B cell (primary cell): ENCODE measurements at regions not wholly inside any gene's neighbourhood (a gene's known extent, or its start where the extent isn't known, plus 50 kb on each side); places are given as distances from the start of the nearest gene placed in this dataset.

ENCODE experiments used
- ATAC-seq: fragments of 200-7000 bp; cut with Tn5 transposase; one replicate; pipeline ENCODE4 v1.10.0; 2021; ENCODE audit warnings: low read depth, mild to moderate bottlenecking, moderate number of reproducible peaks, moderate library complexity
- CTCF ChIA-PET: fragments of 350-600 bp; sonication (Branson Sonifier 250); formaldehyde crosslinking; loops from one replicate; lab custom pipeline; 2021; ENCODE audit warnings: antibody characterized with exemption, inconsistent platforms; lab: Charles Lee
- POLR2A ChIA-PET: fragments of 350-600 bp; sonication (Branson Sonifier 250); formaldehyde crosslinking; loops from one replicate; lab custom pipeline; 2021; ENCODE audit warnings: antibody characterized with exemption; lab: Charles Lee
- DNase-seq: peaks from one replicate; pipeline ENCODE4 v3.0.0; 2013
- H2AFZ ChIP-seq: 2 replicates; pipeline ENCODE4 v1.6.1; 2012; ENCODE audit warnings: mild to moderate bottlenecking, low read depth, low read length; ENCODE audit not compliant: insufficient read depth, poor library complexity, severe bottlenecking
- H3K27ac ChIP-seq, 2 donors: 1 replicate in 1 of 2; 2 replicates in 1 of 2; pipeline ENCODE4 v1.5.1; 2012 to 2013; ENCODE audit warnings: low read length in 2 of 2, mild to moderate bottlenecking in 2 of 2, moderate library complexity in 1 of 2
- H3K27me3 ChIP-seq, 4 experiments: fragments of 200-600 bp in 1 of 4; sonication (generic) in 1 of 4; replicated peaks in 1 of 4; 1 replicate in 2 of 4; 2 replicates in 2 of 4; pipeline versions ENCODE4 v1.6.1 to v1.7.0; 2013 to 2016; ENCODE audit warnings: low read length in 3 of 4, mild to moderate bottlenecking in 2 of 4, mixed read lengths in 1 of 4, moderate library complexity in 1 of 4; ENCODE audit not compliant: insufficient read depth in 4 of 4, control insufficient read depth in 3 of 4; ENCODE audit errors: control extremely low read depth in 1 of 4
- H3K36me3 ChIP-seq, 2 experiments: replicated peaks in 1 of 2; 1 replicate in 1 of 2; 2 replicates in 1 of 2; pipeline versions ENCODE4 v1.6.1 to v1.7.1; 2013; ENCODE audit warnings: low read length in 1 of 2; ENCODE audit not compliant: insufficient read depth in 2 of 2, control insufficient read depth in 1 of 2; ENCODE audit errors: control extremely low read depth in 1 of 2, extremely low read depth in 1 of 2
- H3K4me1 ChIP-seq, 2 donors: fragments of 200-600 bp in 1 of 2; sonication (generic) in 1 of 2; 1 replicate in 1 of 2; 2 replicates in 1 of 2; pipeline versions ENCODE4 v1.5.1 to v1.6.1; 2013 to 2017; ENCODE audit warnings: low read length in 2 of 2; ENCODE audit not compliant: control insufficient read depth in 2 of 2, insufficient read depth in 2 of 2
- H3K4me2 ChIP-seq: replicated peaks from 2 replicates; pipeline ENCODE3; 2012; ENCODE audit warnings: mild to moderate bottlenecking, low read depth, low read length; ENCODE audit not compliant: poor library complexity, severe bottlenecking
- H3K4me3 ChIP-seq, 5 experiments: fragments of 200-600 bp in 1 of 5; sonication (generic) in 1 of 5; 1 replicate in 3 of 5; 2 replicates in 2 of 5; pipeline versions ENCODE4 v1.5.1 to v1.7.0; 2011 to 2016; ENCODE audit warnings: low read length in 4 of 5, mild to moderate bottlenecking in 4 of 5, low read depth in 2 of 5, control low read depth in 1 of 5, moderate library complexity in 1 of 5; ENCODE audit not compliant: insufficient read depth in 1 of 5; ENCODE audit errors: control extremely low read depth in 1 of 5, extremely low read depth in 1 of 5
- H3K79me2 ChIP-seq: fragments of 200-600 bp; sonication (generic); one replicate; pipeline ENCODE4 v1.6.0; 2016; ENCODE audit warnings: low read length; ENCODE audit not compliant: control insufficient read depth, insufficient read depth
- H3K9ac ChIP-seq: fragments of 200-600 bp; sonication (generic); 2 replicates; pipeline ENCODE4 v1.6.1; 2017; ENCODE audit warnings: mild to moderate bottlenecking, low read length, moderate library complexity
- H3K9me3 ChIP-seq, 3 donors: one replicate each; pipeline versions ENCODE4 v1.6.1 to v1.7.1; 2013; ENCODE audit warnings: low read length in 2 of 3; ENCODE audit not compliant: control insufficient read depth in 2 of 3, insufficient read depth in 1 of 3; ENCODE audit errors: control extremely low read depth in 1 of 3
- H4K20me1 ChIP-seq: 2 replicates; pipeline ENCODE4 v1.6.0; 2012; ENCODE audit warnings: mild to moderate bottlenecking, low read length; ENCODE audit not compliant: insufficient read depth, control insufficient read depth, poor library complexity, severe bottlenecking
- H3K27ac Mint-ChIP-seq: one replicate; pipeline ENCODE4 v1.8.0; 2021; ENCODE audit warnings: mixed read lengths
- H3K27me3 Mint-ChIP-seq: one replicate; pipeline ENCODE4 v1.8.0; 2021; ENCODE audit warnings: mixed read lengths
- H3K4me1 Mint-ChIP-seq: one replicate; pipeline ENCODE4 v1.8.0; 2021; ENCODE audit warnings: mixed read lengths
- H3K4me3 Mint-ChIP-seq: one replicate; pipeline ENCODE4 v1.8.0; 2021; ENCODE audit warnings: mixed read lengths
- H3K9me3 Mint-ChIP-seq: one replicate; pipeline ENCODE4 v1.8.0; 2022; ENCODE audit warnings: mixed read lengths; ENCODE audit not compliant: insufficient read depth
- CTCF ChIP-seq: fragments of 200-600 bp; IDR thresholded peaks from one replicate; pipeline ENCODE4 v1.8.0; 2022; ENCODE audit warnings: antibody characterized with exemption, mild to moderate bottlenecking
- EZH2 ChIP-seq: IDR thresholded peaks from 2 replicates; pipeline ENCODE4 v1.6.1; 2012; ENCODE audit warnings: borderline replicate concordance, low read depth, mild to moderate bottlenecking, moderate library complexity, low read length; ENCODE audit not compliant: insufficient read depth, poor library complexity, severe bottlenecking
- WGBS: methylation state at CpG from one replicate; pipeline ENCODE4 v1.1.5; 2013; ENCODE audit warnings: missing lambda C conversion rate; ENCODE audit not compliant: insufficient coverage; 5-methylcytosine and 5-hydroxymethylcytosine counted together
- intact Hi-C: fragments of 100-400 bp; cut with micrococcal nuclease; formaldehyde crosslinking; loops from one replicate; pipeline ENCODE4 v1.10.0; 2022

DNA sequence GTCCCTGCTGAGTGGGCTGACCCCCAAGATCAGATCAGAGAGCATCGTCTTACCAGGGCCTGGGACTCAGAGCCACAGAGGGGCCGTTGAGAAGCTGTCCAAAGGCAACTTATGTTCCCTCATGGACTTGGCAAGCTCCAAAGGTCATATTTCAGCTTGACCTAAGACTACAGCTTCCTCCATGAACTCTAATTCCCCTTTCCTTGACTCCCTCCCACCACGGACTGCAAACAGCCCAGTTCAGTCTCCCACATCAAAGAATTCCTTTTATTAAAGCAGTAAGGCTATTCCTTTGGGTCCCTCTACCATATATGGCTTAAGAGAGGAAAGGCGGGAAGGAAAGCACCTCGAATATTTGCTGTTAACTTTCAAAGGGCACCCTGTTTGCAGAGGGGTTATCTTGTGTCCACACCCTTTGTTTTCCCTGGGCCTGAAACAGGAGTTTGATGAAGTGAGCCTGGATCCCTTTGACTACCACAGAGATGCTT is 146.1 kb upstream of the THBS1 start:
- Histone ChIP-seq H3K4me1 (no peaks in the 10 kb centered on the region), H3K27me3 (no peaks in the 10 kb centered on the region), H3K9me3 (no peaks in the 10 kb centered on the region), H2AFZ (no peak overlapping the region), H3K4me2 (no peak overlapping the region), H3K79me2 (no peaks in the 10 kb centered on the region), H3K4me3 (no peak overlapping the region), H3K36me3 (no peaks in the 10 kb centered on the region), H3K27ac (no peak overlapping the region), H4K20me1 (no peaks in the 10 kb centered on the region), H3K9ac (no peak overlapping the region)
- DNase-seq (no peak), ATAC-seq (no peak)
- no peak for TF ChIP-seq EZH2
- no peak for TF ChIP-seq CTCF
- Mint-ChIP-seq H3K27me3 (peaks cover 17% of the 10 kb centered on the region), H3K4me1 (no peaks in the 10 kb centered on the region), H3K9me3 (no peaks in the 10 kb centered on the region), H3K27ac (no peak overlapping the region), H3K4me3 (no peak overlapping the region)
- WGBS, result 63% methylated on average over 1 of the region's 5 CpGs
- intact Hi-C loops, result no loop called here
- POLR2A ChIA-PET, result no interaction called here
- CTCF ChIA-PET, result no interaction called here

- no CpG with 5 or more reads among the region's 2 CpGs for WGBS
- TF ChIP-seq CTCF (no peak), EZH2 (no peak)
- Histone ChIP-seq H3K4me1 (no peaks in the 10 kb centered on the region), H3K36me3 (no peaks in the 10 kb centered on the region), H3K4me3 (no peak overlapping the region), H3K9ac (no peak overlapping the region), H3K9me3 (no peaks in the 10 kb centered on the region), H4K20me1 (no peaks in the 10 kb centered on the region), H2AFZ (no peak overlapping the region), H3K79me2 (no peaks in the 10 kb centered on the region), H3K4me2 (no peak overlapping the region), H3K27me3 (no peaks in the 10 kb centered on the region), H3K27ac (no peak overlapping the region)
- Mint-ChIP-seq H3K4me1 (no peaks in the 10 kb centered on the region), H3K27me3 (peaks cover 13% of the 10 kb centered on the region), H3K27ac (no peak overlapping the region), H3K4me3 (no peak overlapping the region), H3K9me3 (no peaks in the 10 kb centered on the region)
- intact Hi-C loops, result no loop called here
- POLR2A ChIA-PET, result no interaction called here
- ATAC-seq (no peak), DNase-seq (no peak)
- CTCF ChIA-PET, result no interaction called here
Observed at GRCh38 chr15:39435244-39435643, 145.6 kb upstream of the THBS1 start.
